ENCODE measurements at regions not wholly inside any gene's neighbourhood (a gene's known extent, or its start where the extent isn't known, plus 50 kb on each side); places are given as distances from the start of the nearest gene placed in this dataset.

DNA sequence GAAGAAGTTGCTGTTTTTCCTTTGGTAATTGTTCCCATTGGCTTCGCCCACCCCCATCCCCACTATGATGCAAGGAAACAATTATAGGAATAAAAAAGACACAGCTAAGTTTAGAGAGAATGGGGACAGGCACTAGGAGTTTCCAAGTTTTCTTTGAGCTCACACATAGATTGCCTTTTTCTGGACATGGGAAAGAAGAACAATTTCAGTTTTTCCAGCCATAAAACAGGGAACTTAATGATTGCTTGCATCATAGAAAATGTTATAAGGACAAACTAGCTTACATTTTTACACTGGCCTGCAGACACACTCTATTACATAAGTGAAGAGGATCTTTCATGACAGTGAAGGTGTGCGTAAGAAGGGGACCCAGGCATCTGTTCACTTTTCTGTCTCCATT is 142.3 kb upstream of the ZFHX3 start:
- ATAC-seq, result no peak
- intact Hi-C loops (cut with DNase I, micrococcal nuclease), result no loop called here
- Histone ChIP-seq H3K36me3 (ENCODE audit: low read depth) (no peaks in the 10 kb centered on the region), H3K9me3 (no peaks in the 10 kb centered on the region), H3K4me1 (ENCODE audit: low read depth) (no peaks in the 10 kb centered on the region), H3K4me3 (no peak overlapping the region)
- TF ChIP-seq, protein P1, sequence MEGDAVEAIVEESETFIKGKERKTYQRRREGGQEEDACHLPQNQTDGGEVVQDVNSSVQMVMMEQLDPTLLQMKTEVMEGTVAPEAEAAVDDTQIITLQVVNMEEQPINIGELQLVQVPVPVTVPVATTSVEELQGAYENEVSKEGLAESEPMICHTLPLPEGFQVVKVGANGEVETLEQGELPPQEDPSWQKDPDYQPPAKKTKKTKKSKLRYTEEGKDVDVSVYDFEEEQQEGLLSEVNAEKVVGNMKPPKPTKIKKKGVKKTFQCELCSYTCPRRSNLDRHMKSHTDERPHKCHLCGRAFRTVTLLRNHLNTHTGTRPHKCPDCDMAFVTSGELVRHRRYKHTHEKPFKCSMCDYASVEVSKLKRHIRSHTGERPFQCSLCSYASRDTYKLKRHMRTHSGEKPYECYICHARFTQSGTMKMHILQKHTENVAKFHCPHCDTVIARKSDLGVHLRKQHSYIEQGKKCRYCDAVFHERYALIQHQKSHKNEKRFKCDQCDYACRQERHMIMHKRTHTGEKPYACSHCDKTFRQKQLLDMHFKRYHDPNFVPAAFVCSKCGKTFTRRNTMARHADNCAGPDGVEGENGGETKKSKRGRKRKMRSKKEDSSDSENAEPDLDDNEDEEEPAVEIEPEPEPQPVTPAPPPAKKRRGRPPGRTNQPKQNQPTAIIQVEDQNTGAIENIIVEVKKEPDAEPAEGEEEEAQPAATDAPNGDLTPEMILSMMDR (IDR thresholded peaks at IDR 0.05), result no peak
- DNase-seq, result no peak

DNA sequence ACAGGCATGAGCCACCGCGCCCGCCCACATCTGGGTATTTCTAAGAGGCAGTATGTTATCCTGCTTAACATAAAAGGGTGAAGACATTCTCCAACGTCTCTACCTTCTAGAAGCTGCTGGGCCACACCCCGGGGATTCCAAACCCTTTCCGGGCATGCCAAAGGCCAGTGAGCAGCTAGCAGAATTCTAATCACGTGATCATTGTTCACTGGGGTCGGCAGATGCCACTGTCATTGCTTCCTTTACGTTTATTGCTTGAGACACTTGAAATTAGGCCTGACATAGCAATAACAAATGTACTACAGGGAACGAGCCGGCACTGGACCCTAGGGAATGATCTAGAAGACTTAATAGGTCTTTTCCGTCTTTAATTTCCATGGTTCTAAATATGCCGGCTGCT is 141.2 kb upstream of the ZFHX3 start:
- Histone ChIP-seq H3K4me3 (no peak overlapping the region), H3K4me1 (ENCODE audit: low read depth) (no peaks in the 10 kb centered on the region), H3K36me3 (ENCODE audit: low read depth) (no peaks in the 10 kb centered on the region), H3K9me3 (no peaks in the 10 kb centered on the region)
- ATAC-seq, result no peak
- no peak for DNase-seq
- intact Hi-C loops (cut with DNase I, micrococcal nuclease), result no loop called here
- TF ChIP-seq, protein P1 (IDR thresholded peaks at IDR 0.05), result no peak

DNA sequence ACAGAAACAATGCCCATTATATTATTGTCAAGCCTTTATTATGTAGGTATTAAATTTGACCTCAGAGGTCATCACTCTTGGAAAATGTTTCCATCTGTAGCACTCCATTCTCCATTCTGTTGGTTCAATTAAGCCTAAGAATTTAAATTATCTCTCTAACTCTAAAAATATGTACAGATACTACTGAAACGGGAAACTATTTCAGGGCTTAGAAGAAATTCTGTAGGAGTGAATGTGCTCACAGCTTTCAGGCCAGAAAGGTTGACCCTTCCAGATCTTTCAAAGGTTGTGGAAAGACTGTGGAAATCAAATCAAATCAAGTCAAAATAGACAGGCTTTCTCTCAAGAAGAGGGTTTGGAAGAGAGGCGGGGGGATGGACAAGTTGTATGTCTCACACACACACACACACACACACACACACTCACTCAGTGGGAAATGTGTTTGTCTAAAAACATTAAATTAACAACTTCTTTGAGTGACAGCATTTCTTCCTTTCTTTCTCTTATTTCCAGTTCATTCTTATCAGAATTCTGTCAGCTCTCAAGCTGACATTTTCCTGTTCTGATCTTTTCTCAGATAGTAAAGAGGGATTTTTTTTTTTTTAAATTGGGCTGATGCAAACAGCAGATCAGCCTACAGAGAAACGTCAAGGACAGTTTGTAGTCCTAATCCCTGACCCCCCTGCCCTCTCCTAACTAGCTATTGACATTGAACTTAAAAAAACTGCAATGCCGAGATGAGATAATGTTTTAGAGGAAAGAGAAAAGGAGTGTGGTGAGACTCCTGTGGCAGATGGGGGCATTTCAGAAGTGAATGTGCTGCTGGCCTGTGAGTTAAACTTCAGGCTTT is 139.0 kb upstream of the ZFHX3 start:
- H3K4me3 ChIP-seq, result no peak overlapping the region
- no peaks in the 10 kb centered on the region for H3K9me3 ChIP-seq
- no peak for ATAC-seq
- no peaks in the 10 kb centered on the region for H3K36me3 ChIP-seq (ENCODE audit: low read depth)
- TF ChIP-seq, protein P1 (IDR thresholded peaks at IDR 0.05), result no peak
- intact Hi-C loops (cut with DNase I, micrococcal nuclease), result no loop called here
- H3K4me1 ChIP-seq (ENCODE audit: low read depth), result no peaks in the 10 kb centered on the region
- no peak for DNase-seq

DNA sequence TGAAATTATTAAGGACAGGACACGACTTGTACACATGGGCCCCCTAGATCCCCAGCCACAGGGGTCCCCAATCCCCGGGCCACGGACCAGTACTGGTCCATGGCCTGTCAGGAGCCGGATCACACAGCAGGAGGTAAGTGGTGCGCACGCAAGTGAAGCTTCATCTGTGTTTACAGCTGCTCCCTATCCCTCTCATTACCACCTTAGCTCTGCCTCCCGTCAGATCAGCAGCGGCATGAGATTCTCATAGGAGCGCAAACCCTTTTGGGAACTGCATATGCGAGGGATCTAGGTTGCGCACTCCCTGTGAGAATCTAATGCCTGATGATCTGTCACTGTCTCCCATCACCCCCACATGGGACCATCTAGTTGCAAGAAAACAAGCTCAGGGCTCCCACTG is 137.8 kb upstream of the ZFHX3 start:
- no peaks in the 10 kb centered on the region for H3K9me3 ChIP-seq
- no peak for DNase-seq
- intact Hi-C loops (cut with DNase I, micrococcal nuclease), result no loop called here
- no peak overlapping the region for H3K4me3 ChIP-seq
- no peak for ATAC-seq
- H3K4me1 ChIP-seq (ENCODE audit: low read depth), result no peaks in the 10 kb centered on the region
- H3K36me3 ChIP-seq (ENCODE audit: low read depth), result no peaks in the 10 kb centered on the region
- TF ChIP-seq, protein P1 (IDR thresholded peaks at IDR 0.05), result no peak

DNA sequence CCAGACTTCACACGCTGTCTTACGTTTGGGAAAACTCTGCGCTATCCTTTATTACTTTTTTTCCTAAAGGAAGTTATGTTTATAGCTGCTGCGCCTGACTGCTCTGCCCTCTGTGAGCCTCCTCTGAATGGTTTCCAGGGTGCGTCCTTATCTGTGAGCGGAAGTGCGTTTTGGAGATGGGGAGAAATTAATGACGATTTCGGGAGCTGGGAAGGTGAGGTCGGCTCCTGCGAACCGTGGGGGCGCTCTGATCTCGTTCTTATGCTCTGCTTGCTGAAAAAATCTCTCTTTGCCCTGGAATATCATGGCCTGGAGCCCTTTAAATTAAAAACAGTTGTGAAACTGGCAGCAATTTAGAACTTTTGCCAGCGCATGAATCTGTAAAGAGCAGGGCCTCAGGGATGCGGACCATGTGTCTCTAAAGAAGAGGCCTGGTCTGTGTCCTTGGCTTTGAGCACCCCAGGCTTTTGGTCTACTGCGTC is 135.7 kb upstream of the ZFHX3 start:
- H3K36me3 ChIP-seq (ENCODE audit: low read depth), result no peaks in the 10 kb centered on the region
- no peaks in the 10 kb centered on the region for H3K9me3 ChIP-seq
- H3K4me3 ChIP-seq, result no peak overlapping the region
- intact Hi-C loops (cut with DNase I, micrococcal nuclease), result no loop called here
- DNase-seq (no peak), ATAC-seq (peak; percentile 32)
- TF ChIP-seq, protein P1 (IDR thresholded peaks at IDR 0.05), result no peak
- no peaks in the 10 kb centered on the region for H3K4me1 ChIP-seq (ENCODE audit: low read depth)
